NT2/D1 (cell line): ENCODE measurements at regions not wholly inside any gene's neighbourhood (a gene's known extent, or its start where the extent isn't known, plus 50 kb on each side); places are given as distances from the start of the nearest gene placed in this dataset.

Experiments used
- SUZ12 ChIP-seq: IDR thresholded peaks from 2 replicates; pipeline ENCODE4 v1.6.1; 2011; ENCODE audit not compliant: insufficient read length, insufficient read depth; ENCODE audit errors: extremely low read depth
- YY1 ChIP-seq: IDR thresholded peaks from 2 replicates; pipeline ENCODE4 v1.6.1; 2011; ENCODE audit not compliant: insufficient read length, insufficient read depth
- ZNF274 ChIP-seq: IDR thresholded peaks from 2 replicates; pipeline ENCODE4 v1.6.1; 2011; ENCODE audit warnings: mild to moderate bottlenecking, low read depth, low read length

- no peak for TF ChIP-seq ZNF274
- no peak for TF ChIP-seq YY1
- TF ChIP-seq SUZ12: no peak
Observed at GRCh38 chr12:24718617-24719016, 230.3 kb downstream of the BCAT1 start.
